ENCODE measurements at regions not wholly inside any gene's neighbourhood (a gene's known extent, or its start where the extent isn't known, plus 50 kb on each side); places are given as distances from the start of the nearest gene placed in this dataset.

GRCh38 chr11:131305005-131305404, 65.4 kb upstream of the NTM start:
- DNase-seq, result no peak

DNA sequence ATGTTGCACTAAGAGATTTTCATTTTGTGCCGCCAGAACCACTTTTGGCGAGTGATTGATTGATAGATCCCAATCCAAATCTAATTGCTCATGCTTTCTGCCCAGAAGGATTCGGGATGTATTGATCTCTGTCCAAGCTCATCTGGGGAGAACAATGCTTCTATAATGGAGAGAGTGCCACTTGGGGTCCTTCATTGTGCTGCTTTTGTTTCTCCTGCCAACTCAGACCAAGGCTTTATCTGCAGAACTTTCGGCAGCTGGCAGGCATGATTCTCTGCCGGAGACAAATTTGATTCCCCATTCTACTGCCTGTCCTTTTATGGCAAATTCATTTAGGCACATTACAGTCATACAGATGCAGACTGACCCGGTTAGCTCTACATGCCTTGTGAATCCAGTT, 62.9 kb upstream of the NTM start:
- no peak for DNase-seq

DNA sequence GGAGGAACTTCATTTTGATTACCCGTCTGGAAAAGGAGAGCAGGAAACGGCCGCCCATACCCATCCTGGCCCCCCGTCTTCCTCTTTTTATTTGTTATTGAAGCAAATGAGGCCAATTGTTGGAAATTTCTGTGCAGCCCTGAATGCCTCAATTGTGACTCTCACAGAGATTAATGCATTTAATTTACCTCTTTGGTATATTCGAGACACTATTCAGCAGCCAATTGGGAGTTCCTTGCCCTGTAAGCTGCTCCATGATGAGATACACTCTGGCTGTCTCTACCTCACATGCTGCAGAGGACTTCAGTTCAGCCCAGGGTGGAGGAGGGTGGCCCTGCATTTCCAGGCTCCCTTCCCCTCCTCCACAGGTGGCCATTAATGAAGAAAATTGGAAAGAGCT, 60.6 kb upstream of the NTM start:
- DNase-seq, result no peak

DNA sequence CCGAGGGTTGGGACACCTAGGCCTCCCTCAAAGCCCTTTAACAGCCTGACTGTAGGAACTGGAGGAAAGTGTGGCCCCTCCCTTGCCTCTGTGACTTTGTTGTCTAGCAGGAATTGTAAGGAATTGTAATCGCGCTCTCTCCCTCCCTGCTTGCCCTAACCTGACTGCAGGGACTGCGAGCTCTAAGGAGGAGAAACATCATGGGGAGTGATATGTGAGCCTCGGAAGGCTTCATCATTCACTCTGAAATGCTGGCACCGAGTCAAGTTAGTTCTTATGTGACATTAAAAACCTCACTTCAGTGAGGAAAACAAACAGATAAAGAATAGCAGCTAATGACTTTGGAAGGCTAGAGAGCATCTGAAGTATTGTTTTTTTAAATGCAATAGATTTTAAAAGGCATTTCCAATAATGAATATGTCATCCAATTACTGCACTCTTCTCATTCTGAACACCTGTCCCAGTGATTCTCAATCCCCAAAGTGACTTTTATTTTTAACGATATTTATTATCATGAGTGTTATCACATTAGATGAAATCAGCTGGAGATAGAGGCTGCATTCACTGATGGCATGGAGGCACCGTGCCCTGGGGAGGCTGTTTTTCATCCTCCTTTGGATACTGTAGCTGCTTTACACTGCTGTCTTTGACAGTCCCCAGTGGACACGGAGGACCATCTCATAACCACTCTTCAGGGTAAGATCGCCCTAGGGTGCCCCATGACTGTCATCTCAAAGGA, 58.5 kb upstream of the NTM start:
- DNase-seq, result no peak
